ENCODE measurements at regions not wholly inside any gene's neighbourhood (a gene's known extent, or its start where the extent isn't known, plus 50 kb on each side); places are given as distances from the start of the nearest gene placed in this dataset.
"Not testable (repeated sequence)": the region's sequence is repeated elsewhere in the genome, so short reads cannot be mapped to it uniquely, and the experiment has no call there.

DNA sequence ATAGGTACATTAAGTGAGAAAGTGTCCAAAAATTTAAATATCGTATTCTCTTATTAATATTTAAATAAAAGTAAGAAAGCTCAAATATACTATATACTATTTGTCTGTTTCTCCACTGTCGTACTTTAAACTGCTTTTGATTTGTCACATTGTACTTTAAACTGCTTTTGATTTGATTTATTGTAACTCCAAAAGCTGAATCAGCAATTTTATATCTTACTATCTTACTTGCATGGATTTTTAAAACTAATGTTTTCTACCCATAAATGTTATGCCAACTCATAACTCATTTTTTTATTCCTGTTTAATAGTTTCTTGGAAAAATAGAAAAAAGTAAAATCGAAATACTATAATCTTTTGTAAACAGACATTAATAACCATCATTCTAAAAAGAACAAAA is 1128.2 kb upstream of the ACVR2A start:
- H3K4me1 ChIP-seq (ENCODE audit: insufficient read depth), result no peaks in the 10 kb centered on the region
- no peak for DNase-seq (ENCODE audit: extremely low spot score)
- 61% methylated on average over 3 of the region's 3 CpGs for WGBS

DNA sequence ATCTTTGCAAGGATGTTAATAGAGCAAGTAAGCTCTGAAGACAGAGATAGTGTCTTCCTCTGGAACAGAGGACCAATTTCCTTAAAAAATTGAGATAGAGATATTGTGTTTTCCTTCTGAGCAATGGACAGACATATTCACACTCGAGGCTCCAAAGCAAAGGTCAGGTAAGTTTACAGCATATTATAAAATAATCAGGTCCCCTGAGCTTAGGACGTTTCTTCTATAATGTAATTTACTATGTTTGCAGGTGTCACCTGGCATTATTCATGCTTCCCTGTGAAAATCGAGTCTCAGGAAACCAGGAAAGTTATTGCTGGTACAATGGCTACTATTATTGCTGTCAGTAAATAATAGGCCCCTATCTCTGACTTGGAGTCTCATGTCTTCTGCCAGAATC is 1135.8 kb upstream of the ACVR2A start:
- Histone ChIP-seq H3K27ac (ENCODE audit: low read depth) (no peak overlapping the region), H3K36me3 (ENCODE audit: insufficient read depth) (no peaks in the 10 kb centered on the region), H3K4me1 (ENCODE audit: insufficient read depth) (no peaks in the 10 kb centered on the region), H3K4me3 (ENCODE audit: low read depth, low read length) (no peak overlapping the region)
- no peak for DNase-seq (ENCODE audit: extremely low spot score)
- WGBS, result 52% methylated on average over 3 of the region's 3 CpGs

More for the DNA sequence above, 1128.2 kb upstream of the ACVR2A start:
- H3K27ac ChIP-seq (ENCODE audit: low read depth), result no peak overlapping the region
- H3K4me3 ChIP-seq (ENCODE audit: low read depth, low read length), result no peak overlapping the region
- H3K36me3 ChIP-seq (ENCODE audit: insufficient read depth), result no peaks in the 10 kb centered on the region

DNA sequence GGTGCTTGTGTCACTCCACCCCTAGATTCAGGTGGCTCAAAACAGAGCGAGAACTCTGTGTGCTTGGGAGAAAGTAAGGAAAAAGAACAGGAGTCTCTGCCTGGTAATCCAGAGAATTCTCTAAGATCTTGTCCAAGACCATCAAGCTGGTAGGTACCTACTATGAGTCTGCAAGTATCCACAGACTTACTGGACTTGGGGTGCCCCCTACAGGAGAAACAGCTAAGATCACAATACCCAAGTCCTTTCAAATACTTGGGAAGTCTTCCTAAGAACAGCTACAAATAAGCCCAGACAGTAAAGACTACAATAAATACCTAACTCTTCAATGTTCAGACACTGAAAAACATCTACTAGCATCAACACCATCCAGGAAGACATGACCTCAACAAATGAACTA is 1143.6 kb upstream of the ACVR2A start:
- no peaks in the 10 kb centered on the region for H3K4me1 ChIP-seq (ENCODE audit: insufficient read depth)
- 92% methylated on average over 1 of the region's 1 CpG for WGBS
- no peaks in the 10 kb centered on the region for H3K36me3 ChIP-seq (ENCODE audit: insufficient read depth)
- H3K4me3 ChIP-seq (ENCODE audit: low read depth, low read length), result no peak overlapping the region
- no peak for DNase-seq (ENCODE audit: extremely low spot score)
- H3K27ac ChIP-seq (ENCODE audit: low read depth), result no peak overlapping the region

DNA sequence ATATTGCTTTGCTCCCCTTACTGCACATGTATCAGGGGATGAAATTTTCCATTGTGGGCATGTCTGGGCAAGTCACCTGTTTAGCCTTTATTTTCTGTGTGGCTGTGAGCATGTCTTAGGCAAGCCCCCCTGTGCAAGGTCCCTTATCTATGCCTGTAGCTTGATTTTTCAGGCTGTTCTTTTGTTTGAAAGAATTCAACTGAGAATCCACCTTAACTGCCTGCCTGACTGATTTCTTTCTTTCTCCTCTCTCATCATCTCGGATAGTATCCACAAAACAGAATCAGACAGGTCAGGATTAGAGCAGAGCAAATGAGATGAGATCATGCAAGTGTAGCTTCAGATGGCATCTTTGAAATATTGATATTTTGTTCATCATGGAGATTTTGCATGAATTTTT is 1147.5 kb upstream of the ACVR2A start:
- Histone ChIP-seq H3K4me3 (ENCODE audit: low read depth, low read length) (no peak overlapping the region), H3K36me3 (ENCODE audit: insufficient read depth) (no peaks in the 10 kb centered on the region), H3K4me1 (ENCODE audit: insufficient read depth) (no peaks in the 10 kb centered on the region), H3K27ac (ENCODE audit: low read depth) (no peak overlapping the region)
- 95% methylated on average over 1 of the region's 1 CpG for WGBS
- DNase-seq (ENCODE audit: extremely low spot score), result no peak

DNA sequence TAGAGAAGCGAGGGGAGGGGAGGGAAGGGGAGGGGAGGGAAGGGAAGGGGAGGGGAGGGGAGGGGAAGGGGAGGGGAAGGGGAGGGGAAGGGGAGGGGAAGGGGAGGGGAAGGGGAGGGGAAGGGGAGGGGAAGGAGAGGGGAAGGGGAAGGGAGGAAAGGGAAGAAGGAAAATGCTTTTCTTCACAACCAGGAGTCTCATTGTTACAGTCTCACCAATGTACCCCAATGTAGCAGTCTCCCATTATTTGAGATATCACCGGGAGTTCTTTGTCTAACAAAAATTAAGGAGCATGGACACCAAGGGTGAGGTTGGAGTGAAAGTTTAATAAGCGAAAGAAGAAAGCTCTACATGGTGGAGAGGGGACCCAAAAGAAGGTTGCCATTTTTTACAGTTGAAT is 1148.0 kb upstream of the ACVR2A start:
- H3K4me3 ChIP-seq (ENCODE audit: low read depth, low read length); H3K4me1 ChIP-seq (ENCODE audit: insufficient read depth); H3K36me3 ChIP-seq (ENCODE audit: insufficient read depth); DNase-seq (ENCODE audit: extremely low spot score); H3K27ac ChIP-seq (ENCODE audit: low read depth): not testable (repeated sequence)
- 69% methylated on average over 2 of the region's 3 CpGs for WGBS

DNA sequence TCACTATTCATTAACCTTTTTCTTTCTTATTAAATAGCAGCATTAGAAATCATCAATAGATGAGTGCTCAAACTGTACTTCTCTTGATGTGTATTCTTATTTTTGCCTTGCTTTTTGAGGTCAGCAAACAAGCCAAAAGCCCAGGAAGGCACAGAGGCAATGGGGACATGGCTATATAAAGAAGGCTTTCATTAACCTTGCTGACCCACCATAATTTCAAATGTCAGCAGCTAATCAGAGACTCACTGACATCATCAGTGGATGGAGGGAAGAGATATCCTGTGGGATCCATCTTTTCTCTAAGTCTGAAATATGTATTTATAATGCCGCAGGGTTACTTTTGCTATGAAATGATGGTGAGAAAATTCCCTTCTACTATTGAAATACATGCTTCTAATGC is 1162.8 kb upstream of the ACVR2A start:
- DNase-seq (ENCODE audit: extremely low spot score), result no peak
- H3K4me3 ChIP-seq (ENCODE audit: low read depth, low read length), result no peak overlapping the region
- WGBS, result 90% methylated on average over 1 of the region's 1 CpG
- H3K36me3 ChIP-seq (ENCODE audit: insufficient read depth), result no peaks in the 10 kb centered on the region
- no peaks in the 10 kb centered on the region for H3K4me1 ChIP-seq (ENCODE audit: insufficient read depth)
- no peak overlapping the region for H3K27ac ChIP-seq (ENCODE audit: low read depth)

DNA sequence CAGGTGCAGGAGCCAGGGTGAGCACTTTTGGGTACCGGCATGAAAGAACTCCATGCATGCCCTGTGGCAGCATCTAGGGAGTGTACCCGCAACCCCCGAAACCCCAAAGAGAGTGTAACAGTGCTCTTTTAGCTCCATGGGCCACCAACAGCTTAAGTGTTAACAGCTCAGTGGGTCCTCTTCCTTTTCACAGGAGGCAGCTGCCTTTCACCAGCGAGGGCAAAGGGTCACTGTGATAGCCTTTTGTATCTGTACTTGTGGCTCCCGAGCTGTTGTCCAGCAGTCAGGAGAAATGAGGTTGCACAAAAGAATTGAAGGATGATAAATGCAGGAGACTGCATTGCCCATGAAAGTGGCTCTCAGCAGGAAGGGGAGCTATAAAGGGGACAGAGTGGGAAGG is 1166.3 kb upstream of the ACVR2A start:
- 94% methylated on average over 5 of the region's 5 CpGs for WGBS
- no peaks in the 10 kb centered on the region for H3K36me3 ChIP-seq (ENCODE audit: insufficient read depth)
- no peak for DNase-seq (ENCODE audit: extremely low spot score)
- no peak overlapping the region for H3K4me3 ChIP-seq (ENCODE audit: low read depth, low read length)
- no peak overlapping the region for H3K27ac ChIP-seq (ENCODE audit: low read depth)
- no peaks in the 10 kb centered on the region for H3K4me1 ChIP-seq (ENCODE audit: insufficient read depth)

DNA sequence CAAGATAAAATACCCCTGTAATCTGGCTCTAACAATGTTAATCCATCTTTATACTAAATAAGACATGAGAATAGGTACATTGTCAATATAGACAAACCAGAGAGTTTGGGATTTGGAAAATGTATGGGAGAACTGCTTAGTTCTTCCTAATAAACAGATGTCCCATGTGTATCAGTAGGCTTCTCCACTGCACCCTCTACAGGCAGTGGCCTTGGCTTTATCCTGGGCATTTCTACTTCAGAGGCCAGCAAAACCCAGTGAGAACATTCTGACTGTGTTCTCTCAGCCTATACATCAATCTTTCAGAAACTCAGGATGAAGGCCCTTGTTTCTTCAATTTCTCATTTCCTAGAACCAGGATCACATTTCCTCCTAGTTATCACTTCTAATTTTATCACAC is 1167.5 kb upstream of the ACVR2A start:
- Histone ChIP-seq H3K4me1 (ENCODE audit: insufficient read depth) (no peaks in the 10 kb centered on the region), H3K27ac (ENCODE audit: low read depth) (no peak overlapping the region), H3K4me3 (ENCODE audit: low read depth, low read length) (no peak overlapping the region), H3K36me3 (ENCODE audit: insufficient read depth) (no peaks in the 10 kb centered on the region)
- DNase-seq (ENCODE audit: extremely low spot score), result no peak

DNA sequence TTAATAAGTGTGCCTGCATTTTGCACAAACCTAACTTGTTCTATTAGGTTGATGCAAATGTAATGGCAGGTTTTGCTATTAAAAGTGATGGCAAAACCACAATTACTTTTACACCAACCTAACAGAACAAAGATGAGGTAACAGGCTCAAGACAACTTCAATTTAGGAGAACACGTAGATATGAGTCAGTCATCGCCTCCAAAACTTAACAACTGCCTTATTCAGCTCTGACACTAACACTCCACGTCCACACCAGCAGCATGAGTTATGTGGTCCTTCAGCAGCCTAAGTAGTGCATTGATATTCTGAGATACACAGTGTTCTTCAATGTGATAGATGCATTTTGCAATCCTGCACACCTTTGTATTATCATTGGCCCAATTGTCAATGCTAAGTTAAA is 1175.1 kb upstream of the ACVR2A start:
- 86% methylated on average over 3 of the region's 3 CpGs for WGBS
- Histone ChIP-seq H3K4me1 (ENCODE audit: insufficient read depth) (no peaks in the 10 kb centered on the region), H3K36me3 (ENCODE audit: insufficient read depth) (no peaks in the 10 kb centered on the region), H3K4me3 (ENCODE audit: low read depth, low read length) (no peak overlapping the region), H3K27ac (ENCODE audit: low read depth) (no peak overlapping the region)
- no peak for DNase-seq (ENCODE audit: extremely low spot score)

DNA sequence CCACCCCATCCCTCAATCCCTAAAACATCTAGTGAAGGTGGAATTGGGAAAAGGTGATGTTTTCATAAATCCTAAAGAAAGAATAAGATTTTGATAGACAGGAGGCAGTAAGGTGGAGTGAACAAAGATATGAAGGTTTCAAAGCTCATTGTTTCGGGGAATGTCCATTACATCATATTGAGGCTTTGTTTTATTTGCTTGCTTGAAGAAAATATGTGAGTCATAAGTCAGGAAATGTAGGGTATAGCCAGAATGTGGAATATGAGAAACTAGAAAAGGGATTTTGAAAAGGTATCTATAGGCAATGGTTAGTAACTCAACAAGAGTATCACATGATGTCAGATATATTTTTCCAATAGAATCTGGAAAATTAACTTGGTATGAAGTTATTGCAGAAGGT is 1178.5 kb upstream of the ACVR2A start:
- no peak for DNase-seq (ENCODE audit: extremely low spot score)
- Histone ChIP-seq H3K36me3 (ENCODE audit: insufficient read depth) (no peaks in the 10 kb centered on the region), H3K4me1 (ENCODE audit: insufficient read depth) (no peaks in the 10 kb centered on the region), H3K4me3 (ENCODE audit: low read depth, low read length) (no peak overlapping the region), H3K27ac (ENCODE audit: low read depth) (no peak overlapping the region)
- WGBS, result 88% methylated on average over 1 of the region's 1 CpG

DNA sequence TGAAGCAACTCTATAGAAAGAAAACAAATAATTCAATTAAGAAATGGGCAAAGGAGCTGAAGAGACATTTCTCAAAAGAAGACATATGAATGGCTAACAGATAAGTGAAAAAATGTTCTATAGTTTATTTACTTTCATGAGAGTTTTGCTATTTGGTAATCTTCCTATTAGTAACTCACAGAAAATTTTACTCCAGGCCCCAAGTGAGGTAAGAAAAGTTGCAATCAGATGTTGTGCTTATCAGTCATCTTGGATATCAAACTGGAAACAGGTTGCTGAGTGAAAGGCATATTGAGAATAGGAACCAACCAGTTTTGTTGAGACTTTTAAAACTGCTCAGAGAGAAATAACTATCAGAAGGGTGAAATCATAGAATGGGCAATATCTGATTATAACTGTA is 1179.0 kb upstream of the ACVR2A start:
- H3K27ac ChIP-seq (ENCODE audit: low read depth), result no peak overlapping the region
- no peak overlapping the region for H3K4me3 ChIP-seq (ENCODE audit: low read depth, low read length)
- no peak for DNase-seq (ENCODE audit: extremely low spot score)
- H3K36me3 ChIP-seq (ENCODE audit: insufficient read depth), result no peaks in the 10 kb centered on the region
- H3K4me1 ChIP-seq (ENCODE audit: insufficient read depth), result no peaks in the 10 kb centered on the region

DNA sequence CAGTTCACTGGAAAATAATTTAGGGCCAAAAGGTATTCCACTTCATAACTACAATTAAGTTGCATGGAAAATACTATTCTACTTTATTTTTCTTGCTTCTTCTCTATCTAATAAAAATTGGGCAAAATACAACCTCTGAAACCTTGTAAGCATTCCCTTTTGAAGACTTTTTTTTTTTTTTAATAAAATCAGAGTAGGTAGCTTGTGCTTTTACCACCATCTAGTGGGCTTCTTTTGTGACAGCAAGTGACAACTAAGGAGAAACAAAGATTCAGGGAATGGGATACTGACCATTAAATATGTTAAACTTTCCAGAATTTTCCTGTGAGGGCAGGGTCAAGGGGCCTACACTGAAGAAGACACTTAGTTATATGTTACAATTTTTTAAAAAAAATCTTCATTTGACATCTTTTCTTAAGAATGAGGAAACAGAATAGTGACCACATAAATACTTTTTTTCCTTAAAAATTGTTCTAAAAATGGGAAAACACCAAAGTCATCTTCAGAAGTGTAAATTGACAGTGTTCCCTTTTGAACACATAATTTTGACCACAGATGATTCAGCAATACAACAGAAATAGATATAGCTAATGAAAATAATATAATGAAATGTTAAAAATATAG is 1183.2 kb upstream of the ACVR2A start:
- Histone ChIP-seq H3K4me1 (ENCODE audit: insufficient read depth) (no peaks in the 10 kb centered on the region), H3K4me3 (ENCODE audit: low read depth, low read length) (no peak overlapping the region), H3K36me3 (ENCODE audit: insufficient read depth) (no peaks in the 10 kb centered on the region), H3K27ac (ENCODE audit: low read depth) (no peak overlapping the region)
- no peak for DNase-seq (ENCODE audit: extremely low spot score)

DNA sequence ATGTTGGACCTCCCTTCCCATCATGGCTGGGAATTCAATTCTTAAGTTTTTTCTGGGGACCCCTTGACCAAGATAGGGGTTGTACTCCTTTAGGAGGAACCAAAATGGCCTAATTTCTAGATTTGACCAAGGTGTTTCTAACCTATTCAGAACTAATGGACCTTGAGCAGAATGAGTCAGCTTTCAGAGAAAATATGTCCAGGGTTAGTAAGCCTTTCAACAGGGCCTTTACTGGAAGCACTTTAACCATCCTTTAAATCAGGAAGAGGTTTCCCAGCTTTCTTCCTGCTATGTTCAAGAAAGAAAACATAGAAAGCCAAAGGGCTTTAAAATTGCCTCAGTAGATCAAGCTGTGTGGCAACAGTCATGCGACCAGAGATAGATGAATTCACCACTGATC is 1184.9 kb upstream of the ACVR2A start:
- Histone ChIP-seq H3K4me3 (ENCODE audit: low read depth, low read length) (no peak overlapping the region), H3K36me3 (ENCODE audit: insufficient read depth) (no peaks in the 10 kb centered on the region), H3K27ac (ENCODE audit: low read depth) (no peak overlapping the region), H3K4me1 (ENCODE audit: insufficient read depth) (no peaks in the 10 kb centered on the region)
- 93% methylated on average over 1 of the region's 1 CpG for WGBS
- DNase-seq (ENCODE audit: extremely low spot score), result no peak

DNA sequence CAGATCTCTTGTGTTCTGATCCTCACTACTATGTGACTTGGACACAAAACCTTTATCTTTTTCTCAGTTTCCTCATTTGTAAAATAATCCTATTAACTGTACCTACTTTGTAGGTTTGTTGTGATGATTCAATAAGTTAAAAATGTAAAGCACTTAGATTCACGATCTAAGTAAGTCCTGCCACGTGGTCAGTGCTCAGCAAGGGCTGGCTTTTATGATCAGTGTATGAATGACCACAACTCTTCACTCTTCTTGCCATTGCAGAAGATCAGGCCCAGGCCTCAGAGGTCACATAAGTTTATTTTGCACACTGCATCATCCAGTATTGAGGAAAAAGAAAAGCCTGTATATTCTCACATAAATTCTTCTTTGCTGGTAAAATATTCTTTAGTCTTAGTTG is 1192.5 kb upstream of the ACVR2A start:
- no peaks in the 10 kb centered on the region for H3K4me1 ChIP-seq (ENCODE audit: insufficient read depth)
- no peak overlapping the region for H3K27ac ChIP-seq (ENCODE audit: low read depth)
- WGBS, result 39% methylated on average over 2 of the region's 2 CpGs
- H3K4me3 ChIP-seq (ENCODE audit: low read depth, low read length), result no peak overlapping the region
- no peak for DNase-seq (ENCODE audit: extremely low spot score)
- no peaks in the 10 kb centered on the region for H3K36me3 ChIP-seq (ENCODE audit: insufficient read depth)

DNA sequence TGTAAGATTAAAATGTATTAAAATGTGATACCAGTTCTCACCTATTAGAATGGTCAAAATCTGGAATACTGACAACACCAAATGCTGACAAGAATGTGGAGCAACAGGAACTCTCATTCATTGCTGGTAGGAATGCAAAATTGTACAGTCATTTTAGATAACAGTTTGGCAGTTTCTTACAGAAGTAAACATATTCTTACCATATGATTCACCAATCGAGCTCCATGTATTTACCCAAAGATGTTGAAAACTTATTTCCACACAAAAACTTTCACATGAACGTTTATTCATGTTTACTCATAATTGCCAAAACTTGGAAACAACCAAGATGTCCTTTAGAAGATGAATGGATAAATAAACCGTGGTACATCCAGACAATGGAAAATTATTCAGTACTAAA is 1193.5 kb upstream of the ACVR2A start:
- no peaks in the 10 kb centered on the region for H3K4me1 ChIP-seq (ENCODE audit: insufficient read depth)
- no peaks in the 10 kb centered on the region for H3K36me3 ChIP-seq (ENCODE audit: insufficient read depth)
- H3K4me3 ChIP-seq (ENCODE audit: low read depth, low read length), result no peak overlapping the region
- no peak overlapping the region for H3K27ac ChIP-seq (ENCODE audit: low read depth)
- DNase-seq (ENCODE audit: extremely low spot score), result no peak
- 67% methylated on average over 3 of the region's 3 CpGs for WGBS
